ENCODE measurements at regions not wholly inside any gene's neighbourhood (a gene's known extent, or its start where the extent isn't known, plus 50 kb on each side); places are given as distances from the start of the nearest gene placed in this dataset.
A peak's percentile ranks its signal among the peaks of the same experiment; 100 is the strongest.

GRCh38 chr5:158340608-158341007 is 481.7 kb upstream of the CLINT1 start:
- no peak for DNase-seq

DNA sequence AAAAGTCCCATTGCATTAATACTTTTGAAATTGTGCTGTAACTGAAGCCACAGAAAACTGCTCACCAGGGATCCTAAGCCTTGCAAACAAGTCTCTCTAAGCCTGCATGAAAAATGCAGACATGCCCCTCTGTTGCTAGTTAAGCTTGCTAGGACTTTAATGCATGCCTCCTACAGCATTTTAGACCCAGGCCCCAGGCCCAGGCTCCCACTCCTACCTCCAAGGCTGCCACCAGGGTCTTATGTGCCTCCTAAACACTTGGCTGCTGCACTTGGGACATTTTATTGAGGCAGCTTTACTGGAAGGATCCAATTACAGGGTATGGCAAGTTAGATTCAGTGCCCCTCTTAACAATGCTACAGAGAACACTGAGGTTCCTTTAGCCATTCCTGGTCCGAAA is 467.3 kb upstream of the CLINT1 start:
- no peak for DNase-seq

GRCh38 chr5:158324236-158324635 is 465.3 kb upstream of the CLINT1 start:
- no peak for DNase-seq

DNA sequence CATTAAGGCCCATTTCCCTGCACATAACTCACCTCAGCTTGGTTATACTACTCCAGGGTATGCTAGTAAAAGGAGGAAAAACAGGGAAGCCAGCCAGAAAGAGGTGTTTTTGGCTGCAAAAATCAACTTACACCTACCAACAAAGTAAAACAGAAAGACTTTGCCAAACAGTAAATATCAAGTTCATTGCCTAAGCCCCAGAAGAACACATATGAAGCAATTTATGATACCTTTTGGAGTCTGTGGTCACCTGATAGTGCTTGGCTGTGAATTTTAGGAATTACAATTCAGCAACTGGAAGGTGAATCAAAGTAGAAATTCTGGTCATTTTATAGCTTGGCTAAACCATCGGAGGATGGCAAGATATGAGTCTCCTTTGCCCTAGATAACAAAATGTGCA is 463.7 kb upstream of the CLINT1 start:
- DNase-seq, result no peak

- no peak for DNase-seq
Observed at GRCh38 chr5:158320934-158321333, 462.0 kb upstream of the CLINT1 start.

- peak; percentile 20 for DNase-seq
Observed at GRCh38 chr5:158320178-158320674, 461.3 kb upstream of the CLINT1 start.

DNA sequence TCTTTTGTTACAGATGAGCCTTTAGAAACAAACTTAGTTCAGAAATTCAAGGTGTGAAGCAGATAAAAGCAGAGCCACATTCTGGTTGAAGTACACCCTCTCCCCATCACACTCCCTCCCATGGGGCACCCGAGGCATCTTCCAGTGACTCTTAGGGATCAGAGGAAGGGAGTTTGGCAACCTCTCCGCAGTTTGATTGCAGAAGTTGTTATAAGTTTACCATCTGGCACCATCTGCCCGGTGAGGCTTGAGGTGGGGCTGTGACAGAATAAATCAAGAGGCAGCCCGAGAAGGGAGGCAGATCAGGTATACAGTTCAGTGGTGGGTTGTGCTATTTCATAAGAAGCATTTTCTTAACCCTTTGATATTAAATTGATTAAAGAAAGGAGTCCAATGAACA is 458.6 kb upstream of the CLINT1 start:
- DNase-seq, result no peak

DNA sequence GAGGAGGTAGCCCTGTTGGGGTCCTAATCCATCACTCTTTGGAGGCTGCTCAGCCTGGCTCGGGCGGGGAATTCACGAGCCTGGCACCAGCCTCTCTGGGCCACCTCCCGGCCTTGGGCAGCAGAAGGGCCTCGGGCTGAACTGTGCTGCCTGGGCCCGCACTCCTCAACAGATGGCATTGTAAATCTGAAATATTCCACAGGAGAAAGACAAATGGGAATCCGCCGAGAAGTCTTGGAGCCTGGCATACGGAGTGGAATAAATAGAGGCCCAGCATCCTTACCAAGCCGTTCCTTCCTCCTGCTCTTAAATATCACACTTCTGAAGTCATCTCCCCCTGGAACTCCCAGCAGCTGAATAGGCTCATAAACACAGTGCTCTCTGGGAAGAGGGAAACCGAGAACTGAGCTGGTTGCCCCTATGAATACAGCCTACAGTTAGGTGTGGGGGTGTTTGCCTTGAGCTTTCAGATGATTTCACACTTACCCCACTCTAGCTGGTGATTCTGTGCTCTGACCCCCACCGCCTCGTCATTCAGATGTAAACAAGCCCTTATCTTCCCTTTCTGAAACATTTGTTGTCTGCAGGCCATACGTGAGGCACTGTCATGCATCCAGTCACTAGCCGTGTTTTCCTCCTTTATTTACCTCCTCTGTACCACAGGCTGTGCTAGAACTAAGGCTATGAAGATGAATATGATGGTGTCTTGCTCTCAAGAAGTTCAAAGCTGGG is 455.0 kb upstream of the CLINT1 start:
- no peak for DNase-seq

- no peak for DNase-seq
Observed at GRCh38 chr5:158313027-158313732, 454.2 kb upstream of the CLINT1 start.

DNA sequence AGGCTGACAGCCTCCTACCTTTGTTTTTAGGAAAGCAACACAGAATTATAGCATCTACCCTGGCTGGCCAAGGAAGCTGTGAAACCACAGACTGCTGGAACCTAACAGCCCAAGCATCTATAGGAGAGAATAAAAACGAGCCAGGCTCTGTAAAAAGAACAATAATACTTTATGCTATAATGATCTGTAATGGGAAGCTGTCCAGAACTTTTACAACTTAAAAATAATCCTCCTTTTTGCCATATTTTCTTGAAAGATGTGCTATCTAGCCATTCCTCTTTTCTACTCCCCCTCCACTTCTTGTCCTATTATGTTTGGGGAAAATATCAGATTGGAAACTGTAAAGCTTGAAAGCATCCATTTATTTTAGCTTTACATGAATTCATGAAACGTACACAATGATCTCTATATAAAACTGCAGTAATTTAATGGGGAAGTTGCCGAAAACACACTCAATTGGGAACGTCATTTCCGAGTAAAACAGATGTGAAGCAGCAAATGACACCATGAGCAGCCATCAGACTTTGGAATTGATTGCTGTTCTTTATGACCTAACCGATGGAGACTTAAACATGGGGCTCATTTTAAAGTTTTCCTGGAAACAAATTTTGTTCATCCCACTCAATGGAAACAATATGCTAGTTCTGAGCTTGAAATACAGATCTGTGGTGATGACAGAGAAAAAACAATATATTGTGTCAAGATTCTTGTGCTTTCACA is 450.3 kb upstream of the CLINT1 start:
- DNase-seq, result no peak

- no peak for DNase-seq
Observed at GRCh38 chr5:158308429-158309025, 449.6 kb upstream of the CLINT1 start.

DNA sequence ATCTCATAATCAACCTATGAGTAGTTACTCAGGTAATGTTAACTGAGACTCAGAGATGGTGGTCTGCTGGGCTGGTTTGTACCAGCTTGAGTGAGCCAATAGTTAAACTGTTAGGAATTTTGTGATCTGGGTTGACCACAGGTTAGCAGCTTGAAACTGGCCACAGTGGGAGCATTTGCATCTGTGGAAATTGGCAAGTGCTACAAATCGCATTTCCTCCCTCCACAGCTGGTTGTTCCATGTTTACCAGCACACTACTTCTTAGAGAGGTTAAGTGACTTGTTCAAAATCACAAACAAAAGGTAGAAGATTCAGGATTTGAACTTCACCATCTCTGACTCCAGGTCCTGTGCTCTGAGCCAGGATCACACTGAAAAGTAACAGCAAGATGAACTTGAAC is 446.9 kb upstream of the CLINT1 start:
- DNase-seq, result no peak

DNA sequence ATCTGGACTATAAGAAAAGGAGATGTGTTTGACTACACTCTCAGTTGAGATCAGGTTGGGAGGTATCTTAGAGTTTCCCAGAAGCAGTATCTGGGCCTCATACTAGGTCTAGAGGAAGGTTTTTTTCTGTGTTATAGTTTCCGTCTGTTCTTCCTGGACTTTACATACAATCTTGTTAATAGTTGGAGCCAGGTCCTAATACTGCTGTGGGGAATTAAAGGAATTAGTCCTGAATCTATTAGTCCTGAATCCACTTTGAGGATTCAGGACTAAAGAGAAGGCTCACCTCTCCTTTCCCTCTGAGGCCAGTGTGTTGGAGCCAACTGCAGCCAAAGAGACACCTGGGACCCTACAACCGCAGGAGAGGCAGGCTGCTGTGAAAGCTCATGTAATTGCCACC is 445.7 kb upstream of the CLINT1 start:
- no peak for DNase-seq

DNA sequence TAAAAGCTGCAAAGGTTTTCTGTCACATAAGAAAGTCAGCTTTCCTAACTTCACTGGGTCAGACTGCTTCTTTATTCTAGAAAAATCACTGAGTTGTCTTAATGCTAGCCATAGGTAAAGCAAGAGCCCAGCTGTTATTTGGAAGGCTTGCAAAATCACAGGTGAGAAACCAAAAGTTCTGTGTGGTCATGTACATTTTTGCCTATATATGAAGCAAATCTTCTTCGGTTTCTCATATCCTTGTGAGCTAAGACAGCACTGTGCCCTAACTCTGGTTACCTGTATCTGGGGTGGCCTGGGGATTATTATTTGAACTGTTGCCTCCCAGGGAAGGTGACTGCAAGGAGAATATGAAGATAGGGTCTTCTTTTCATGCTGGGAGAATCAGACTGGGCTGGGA is 444.9 kb upstream of the CLINT1 start:
- no peak for DNase-seq

- DNase-seq, result no peak
Observed at GRCh38 chr5:158303275-158303674, 444.3 kb upstream of the CLINT1 start.

DNA sequence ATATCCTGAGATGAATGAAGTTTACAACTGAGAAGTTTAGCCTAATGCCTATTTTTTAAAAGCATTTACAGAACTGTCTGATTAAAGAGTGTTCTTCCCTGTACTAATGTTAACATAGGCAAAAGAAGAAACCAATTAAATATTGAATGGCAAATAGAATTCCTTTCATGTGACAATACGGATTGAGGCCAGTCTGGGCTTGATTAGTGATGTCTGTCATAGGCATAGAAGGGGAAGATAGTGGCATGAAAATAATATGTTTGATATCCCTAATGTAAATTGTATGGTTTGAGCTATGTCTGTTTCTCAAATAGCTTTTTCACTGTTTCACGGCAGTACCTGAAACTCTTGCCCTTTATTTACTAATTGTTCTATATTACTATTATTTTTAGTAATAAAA is 443.1 kb upstream of the CLINT1 start:
- no peak for DNase-seq

DNA sequence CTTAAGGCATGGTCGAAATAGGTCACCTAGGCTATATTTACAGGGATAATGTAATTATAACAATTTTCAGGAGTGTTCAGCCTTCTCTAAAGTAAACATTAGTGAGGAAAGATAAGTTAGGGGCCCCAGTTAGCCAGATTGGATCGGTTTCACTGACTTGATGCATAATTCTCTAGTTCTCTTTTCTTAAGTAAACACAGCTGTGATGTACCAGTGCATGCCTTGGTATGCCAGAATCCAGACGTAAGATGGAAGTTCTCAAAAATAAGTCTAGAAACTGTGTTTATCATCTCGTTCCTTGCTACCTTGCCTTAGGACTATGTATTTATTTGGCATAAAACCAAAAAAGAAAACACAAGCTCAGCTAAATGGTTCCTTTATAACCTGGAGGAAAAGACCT is 442.2 kb upstream of the CLINT1 start:
- DNase-seq, result no peak

- no peak for DNase-seq
Observed at GRCh38 chr5:158300256-158300655, 441.3 kb upstream of the CLINT1 start.

DNA sequence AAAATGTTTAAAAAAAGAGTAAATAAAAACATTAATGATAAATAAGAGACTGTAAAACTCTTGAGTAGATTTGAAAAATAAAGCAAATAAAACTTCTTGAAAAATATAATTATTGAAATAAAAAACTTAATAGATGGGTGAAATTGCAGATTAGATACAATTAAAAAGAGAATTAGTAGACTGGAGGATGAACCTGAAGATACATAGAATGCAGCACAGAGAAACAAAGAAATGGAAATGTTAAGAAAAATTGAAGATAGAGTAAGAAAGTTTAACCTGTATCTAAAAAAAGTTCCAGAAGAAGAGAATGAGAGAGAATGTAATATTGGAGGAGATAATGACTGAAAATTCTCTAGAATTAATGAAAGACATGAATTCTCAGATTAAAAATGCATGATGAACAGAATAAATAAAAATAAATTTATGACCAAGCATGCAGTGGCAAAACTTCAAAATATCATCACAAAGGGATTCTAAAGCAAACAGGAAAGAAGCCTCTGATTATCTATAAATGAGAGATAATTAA is 438.1 kb upstream of the CLINT1 start:
- no peak for DNase-seq

- DNase-seq, result no peak
Observed at GRCh38 chr5:158294701-158295100, 435.8 kb upstream of the CLINT1 start.

DNA sequence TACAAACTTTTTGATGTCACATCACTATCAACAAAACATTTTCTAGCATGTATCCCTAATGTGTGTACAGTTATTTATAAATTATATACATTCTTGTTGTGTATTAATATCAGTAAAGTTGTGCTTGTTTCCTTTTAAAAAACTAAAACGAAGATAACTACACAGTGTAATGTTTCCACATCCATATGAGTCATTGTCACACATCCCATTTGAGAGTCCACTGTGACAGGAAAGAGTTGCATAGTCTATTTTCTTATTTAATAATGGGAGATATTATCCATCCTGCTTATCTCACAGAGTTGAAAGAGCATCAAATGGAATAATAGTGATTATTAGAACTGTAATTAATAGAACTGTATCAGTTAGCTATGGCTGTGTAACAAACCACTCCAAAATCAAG is 434.0 kb upstream of the CLINT1 start:
- no peak for DNase-seq

GRCh38 chr5:158289967-158290366 is 431.0 kb upstream of the CLINT1 start:
- DNase-seq, result no peak

DNA sequence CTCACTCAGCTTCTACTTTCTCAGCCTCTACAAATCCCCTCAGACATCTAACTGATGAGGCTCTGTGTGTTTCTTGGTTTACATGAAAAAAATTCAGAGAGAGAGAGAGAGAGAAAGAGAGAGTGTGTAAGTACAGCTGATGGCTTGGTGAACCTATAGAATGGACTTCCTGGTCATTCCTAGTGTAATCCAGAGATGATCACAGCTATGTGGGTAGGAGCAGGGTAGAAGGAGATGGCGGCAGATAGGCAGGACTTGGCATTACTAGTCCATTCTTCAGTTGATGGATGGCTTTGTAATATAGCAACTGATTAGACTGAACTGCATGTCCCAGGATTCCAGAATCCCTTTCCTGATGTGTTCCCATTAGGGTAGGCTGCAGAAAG is 429.3 kb upstream of the CLINT1 start:
- no peak for DNase-seq
